Keratinocyte (primary cell): ENCODE measurements at regions not wholly inside any gene's neighbourhood (a gene's known extent, or its start where the extent isn't known, plus 50 kb on each side); places are given as distances from the start of the nearest gene placed in this dataset.

Experiments used
- CTCF ChIP-seq, 3 experiments: IDR thresholded peaks in 1 of 3; conservative IDR thresholded peaks in 1 of 3; optimal IDR thresholded peaks in 1 of 3; 2 replicates in 2 of 3; 3 replicates in 1 of 3; pipeline versions ENCODE3 to v1.5.1; 2011; ENCODE audit warnings: low read length in 3 of 3, mild to moderate bottlenecking in 3 of 3, moderate library complexity in 2 of 3, control low read depth in 1 of 3, inconsistent platforms in 1 of 3; ENCODE audit not compliant: insufficient read depth in 2 of 3; ENCODE audit errors: extremely low read depth in 1 of 3
- EZH2 ChIP-seq: IDR thresholded peaks from one replicate; pipeline ENCODE4 v1.6.1; 2012; ENCODE audit warnings: inconsistent platforms, mild to moderate bottlenecking, low read length, moderate library complexity

GRCh38 chr14:84144166-84144565 lies 1385.8 kb upstream of the FLRT2 start:
- TF ChIP-seq EZH2 (no peak), CTCF (optimal IDR thresholded peaks at IDR 0.05 in 1 of 3, IDR thresholded peaks at IDR 0.05 in 1 of 3, conservative IDR thresholded peaks at IDR 0.05 in 1 of 3; ENCODE audit: extremely low read depth in 1 of 3, insufficient read depth in 2 of 3, low read length in 3 of 3) (no peak)
